Neutrophil (primary cell): ENCODE measurements at regions not wholly inside any gene's neighbourhood (a gene's known extent, or its start where the extent isn't known, plus 50 kb on each side); places are given as distances from the start of the nearest gene placed in this dataset.

Source experiments
- H3K27ac ChIP-seq: fragments of 200-600 bp; sonication (generic); 2 replicates; pipeline ENCODE4 v1.5.1; 2016; ENCODE audit warnings: mild to moderate bottlenecking, moderate library complexity
- H3K27me3 ChIP-seq: fragments of 200-600 bp; sonication (generic); 2 replicates; pipeline ENCODE4 v1.6.0; 2016; ENCODE audit warnings: mild to moderate bottlenecking
- H3K36me3 ChIP-seq: fragments of 200-600 bp; sonication (generic); 2 replicates; pipeline ENCODE4 v1.5.1; 2017
- H3K4me1 ChIP-seq, 2 experiments: fragments of 200-600 bp in 1 of 2; sonication (generic) in 1 of 2; 1 replicate in 1 of 2; 2 replicates in 1 of 2; pipeline versions ENCODE4 v1.5.1 to v1.6.1; 2013 to 2016; ENCODE audit warnings: low read depth in 1 of 2, low read length in 1 of 2, mild to moderate bottlenecking in 1 of 2, moderate library complexity in 1 of 2; ENCODE audit not compliant: control insufficient read depth in 1 of 2, insufficient read depth in 1 of 2
- H3K4me3 ChIP-seq, 2 experiments: fragments of 200-600 bp in 1 of 2; sonication (generic) in 1 of 2; 1 replicate in 1 of 2; 2 replicates in 1 of 2; pipeline ENCODE4 v1.5.1; 2013 to 2016; ENCODE audit warnings: low read depth in 1 of 2, low read length in 1 of 2, mild to moderate bottlenecking in 1 of 2, moderate library complexity in 1 of 2
- H3K9me3 ChIP-seq: fragments of 200-600 bp; sonication (generic); 2 replicates; pipeline ENCODE4 v1.5.1; 2016
- TF ChIP-seq, protein P1 (sequence below): fragments of 200-600 bp; sonication (generic); IDR thresholded peaks from 2 replicates; pipeline ENCODE4 v1.5.1; 2016; ENCODE audit warnings: antibody characterized with exemption

- Histone ChIP-seq H3K4me1 (no peaks in the 10 kb centered on the region), H3K27ac (no peak overlapping the region), H3K9me3 (no peaks in the 10 kb centered on the region), H3K4me3 (no peak overlapping the region), H3K36me3 (no peaks in the 10 kb centered on the region), H3K27me3 (peaks cover 64% of the 10 kb centered on the region)
- TF ChIP-seq, protein P1, sequence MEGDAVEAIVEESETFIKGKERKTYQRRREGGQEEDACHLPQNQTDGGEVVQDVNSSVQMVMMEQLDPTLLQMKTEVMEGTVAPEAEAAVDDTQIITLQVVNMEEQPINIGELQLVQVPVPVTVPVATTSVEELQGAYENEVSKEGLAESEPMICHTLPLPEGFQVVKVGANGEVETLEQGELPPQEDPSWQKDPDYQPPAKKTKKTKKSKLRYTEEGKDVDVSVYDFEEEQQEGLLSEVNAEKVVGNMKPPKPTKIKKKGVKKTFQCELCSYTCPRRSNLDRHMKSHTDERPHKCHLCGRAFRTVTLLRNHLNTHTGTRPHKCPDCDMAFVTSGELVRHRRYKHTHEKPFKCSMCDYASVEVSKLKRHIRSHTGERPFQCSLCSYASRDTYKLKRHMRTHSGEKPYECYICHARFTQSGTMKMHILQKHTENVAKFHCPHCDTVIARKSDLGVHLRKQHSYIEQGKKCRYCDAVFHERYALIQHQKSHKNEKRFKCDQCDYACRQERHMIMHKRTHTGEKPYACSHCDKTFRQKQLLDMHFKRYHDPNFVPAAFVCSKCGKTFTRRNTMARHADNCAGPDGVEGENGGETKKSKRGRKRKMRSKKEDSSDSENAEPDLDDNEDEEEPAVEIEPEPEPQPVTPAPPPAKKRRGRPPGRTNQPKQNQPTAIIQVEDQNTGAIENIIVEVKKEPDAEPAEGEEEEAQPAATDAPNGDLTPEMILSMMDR, result no peak
Observed at GRCh38 chr11:45402049-45402630, 116.0 kb upstream of the SYT13 start.

- Histone ChIP-seq H3K4me1 (no peaks in the 10 kb centered on the region), H3K9me3 (no peaks in the 10 kb centered on the region), H3K27ac (no peak overlapping the region), H3K4me3 (no peak overlapping the region), H3K27me3 (peaks cover 74% of the 10 kb centered on the region), H3K36me3 (no peaks in the 10 kb centered on the region)
- TF ChIP-seq, protein P1, result no peak
Observed at GRCh38 chr11:45400591-45400990, 114.5 kb upstream of the SYT13 start.

- Histone ChIP-seq H3K27me3 (peaks cover 67% of the 10 kb centered on the region), H3K4me3 (no peak overlapping the region), H3K4me1 (no peaks in the 10 kb centered on the region), H3K36me3 (no peaks in the 10 kb centered on the region), H3K27ac (no peak overlapping the region), H3K9me3 (no peaks in the 10 kb centered on the region)
- TF ChIP-seq, protein P1, result no peak
Observed at GRCh38 chr11:45399166-45399565, 113.0 kb upstream of the SYT13 start.

GRCh38 chr11:45398325-45398724 lies 112.2 kb upstream of the SYT13 start:
- Histone ChIP-seq H3K4me1 (no peaks in the 10 kb centered on the region), H3K27ac (no peak overlapping the region), H3K4me3 (no peak overlapping the region), H3K9me3 (no peaks in the 10 kb centered on the region), H3K27me3 (peaks cover 60% of the 10 kb centered on the region), H3K36me3 (no peaks in the 10 kb centered on the region)
- TF ChIP-seq, protein P1, result no peak

GRCh38 chr11:45396394-45396793 lies 110.3 kb upstream of the SYT13 start:
- no peaks in the 10 kb centered on the region for H3K9me3 ChIP-seq
- TF ChIP-seq, protein P1, result no peak
- no peak overlapping the region for H3K4me3 ChIP-seq
- no peak overlapping the region for H3K27ac ChIP-seq
- no peaks in the 10 kb centered on the region for H3K4me1 ChIP-seq
- no peaks in the 10 kb centered on the region for H3K36me3 ChIP-seq
- peaks cover 60% of the 10 kb centered on the region for H3K27me3 ChIP-seq

DNA sequence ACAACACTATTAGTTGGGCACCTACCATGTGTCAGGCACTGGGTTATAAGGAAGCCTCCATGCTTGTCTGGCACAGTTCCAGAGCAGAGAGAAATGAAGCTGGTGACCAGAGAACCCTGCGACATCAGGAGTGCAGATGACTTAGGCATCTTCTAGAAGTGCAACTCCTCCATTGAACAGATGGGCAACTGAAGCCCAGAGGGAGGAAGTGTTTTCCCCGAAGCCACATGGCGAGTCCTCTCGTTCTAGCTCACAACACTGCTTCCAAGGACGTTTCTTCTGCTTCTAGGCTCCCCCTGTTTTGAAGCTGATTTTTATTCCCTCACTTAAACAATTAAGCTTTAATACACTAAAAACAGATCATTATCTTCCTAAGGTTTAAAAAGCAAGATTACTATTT lies 109.8 kb upstream of the SYT13 start:
- Histone ChIP-seq H3K4me3 (no peak overlapping the region), H3K27me3 (peaks cover 60% of the 10 kb centered on the region), H3K27ac (no peak overlapping the region), H3K9me3 (no peaks in the 10 kb centered on the region), H3K4me1 (no peaks in the 10 kb centered on the region), H3K36me3 (no peaks in the 10 kb centered on the region)
- TF ChIP-seq, protein P1, result no peak
